ENCODE measurements at regions not wholly inside any gene's neighbourhood (a gene's known extent, or its start where the extent isn't known, plus 50 kb on each side); places are given as distances from the start of the nearest gene placed in this dataset.
"Not testable (repeated sequence)": the region's sequence is repeated elsewhere in the genome, so short reads cannot be mapped to it uniquely, and the experiment has no call there.

DNA sequence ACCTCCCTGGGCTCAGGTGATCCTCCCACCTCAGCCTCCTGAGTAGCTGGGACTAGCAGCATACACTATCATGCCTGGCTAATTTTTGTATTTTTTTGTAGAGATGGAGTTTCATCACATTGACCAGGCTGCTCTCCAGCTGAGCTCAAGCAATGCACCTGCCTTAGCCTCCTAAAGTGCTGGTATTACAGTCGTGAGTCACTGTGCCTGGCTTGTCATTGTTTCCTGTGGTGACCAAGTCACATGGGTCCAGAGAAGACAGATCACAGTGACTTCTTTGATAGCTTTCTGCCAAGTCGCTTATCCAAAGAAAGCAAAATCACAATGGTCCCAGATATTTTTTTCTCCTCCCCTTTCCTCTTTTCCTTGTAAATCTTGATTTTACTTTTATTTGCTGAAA is 96.7 kb upstream of the NBPF11 start:
- not testable (repeated sequence) for DNase-seq; H3K4me3 Mint-ChIP-seq; H3K27ac Mint-ChIP-seq; H3K9me3 ChIP-seq (ENCODE audit: control insufficient read depth, low read length, poor library complexity, severe bottlenecking); H3K4me1 Mint-ChIP-seq; H3K36me3 Mint-ChIP-seq (ENCODE audit: low read depth)
- ATAC-seq, result peak; percentile 78
- H3K27me3 Mint-ChIP-seq, result peaks cover 11% of the 10 kb centered on the region

DNA sequence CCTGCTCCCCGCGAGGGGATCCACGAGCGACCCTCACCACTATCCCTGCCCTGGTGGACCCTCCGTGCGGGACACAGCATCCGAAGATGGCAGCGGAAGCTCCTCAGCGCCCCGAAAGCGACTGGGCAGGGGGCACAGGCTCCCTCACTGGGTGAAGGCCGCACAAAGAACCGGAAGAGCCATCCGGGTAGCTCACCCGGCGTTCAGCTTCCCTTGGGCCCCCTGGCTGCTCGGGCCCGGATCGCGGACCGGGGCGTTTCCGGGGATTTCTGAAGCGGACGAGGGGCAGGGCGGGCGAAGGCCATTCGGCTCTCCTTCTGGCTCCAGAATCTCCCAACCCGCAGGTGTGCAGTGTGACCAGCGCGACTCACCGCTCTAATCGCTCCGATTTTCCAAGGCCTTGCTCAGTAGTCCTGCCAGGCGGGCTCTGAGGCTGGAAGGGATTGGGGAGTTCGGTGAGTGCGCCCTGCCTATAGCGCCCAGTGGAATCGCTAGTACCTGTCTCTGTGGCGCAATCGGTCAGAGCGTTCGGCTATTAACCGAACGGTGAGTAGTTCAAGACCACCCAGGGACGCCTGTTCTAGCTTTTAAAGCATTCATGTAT is 94.3 kb upstream of the NBPF11 start:
- ATAC-seq; H3K9me3 ChIP-seq (ENCODE audit: control insufficient read depth, low read length, poor library complexity, severe bottlenecking); DNase-seq; H3K4me1 Mint-ChIP-seq; H3K27ac Mint-ChIP-seq; H3K4me3 Mint-ChIP-seq; H3K36me3 Mint-ChIP-seq (ENCODE audit: low read depth): not testable (repeated sequence)
- H3K27me3 Mint-ChIP-seq, result peaks cover 11% of the 10 kb centered on the region

DNA sequence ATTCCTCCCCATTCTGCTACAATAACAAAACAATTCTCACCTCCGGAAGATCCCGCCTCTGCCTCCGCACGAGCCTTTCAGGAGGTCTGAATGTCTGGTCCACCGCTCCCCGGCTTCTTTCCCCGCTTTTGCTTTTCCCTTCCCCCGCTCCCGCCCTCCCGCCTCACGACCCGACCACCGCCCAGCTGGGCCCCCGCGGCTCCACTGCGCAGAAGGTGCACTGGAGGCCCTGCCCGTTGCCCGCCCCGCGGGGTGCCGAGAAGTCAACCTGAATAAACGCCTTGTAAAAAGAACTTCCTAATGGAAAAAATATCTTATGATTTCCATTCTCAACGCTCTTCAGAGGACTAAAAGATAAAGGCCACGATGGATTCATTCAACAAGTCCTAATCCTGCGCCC is 93.8 kb upstream of the NBPF11 start:
- H3K27me3 Mint-ChIP-seq, result peaks cover 11% of the 10 kb centered on the region
- ATAC-seq; H3K27ac Mint-ChIP-seq; H3K36me3 Mint-ChIP-seq (ENCODE audit: low read depth); DNase-seq; H3K4me3 Mint-ChIP-seq; H3K4me1 Mint-ChIP-seq; H3K9me3 ChIP-seq (ENCODE audit: control insufficient read depth, low read length, poor library complexity, severe bottlenecking): not testable (repeated sequence)

DNA sequence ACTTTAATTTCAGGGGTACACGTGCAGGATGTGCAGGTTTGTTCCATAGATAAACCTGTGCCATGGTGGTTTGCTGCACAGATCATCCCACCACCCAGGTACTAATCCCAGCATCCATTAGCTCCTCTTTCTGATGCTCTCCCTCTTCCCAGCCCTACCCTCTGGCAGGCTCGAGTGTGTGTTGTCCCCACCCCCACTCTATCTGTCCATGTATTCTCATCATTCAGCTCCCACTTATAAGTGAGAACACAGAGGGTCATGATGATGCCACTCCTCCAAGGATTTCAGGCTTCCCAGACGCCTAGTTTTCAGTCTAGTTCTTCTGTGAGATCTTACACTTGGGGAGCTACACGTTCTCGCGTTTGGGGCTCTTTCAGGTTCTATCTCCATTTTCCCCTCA is 93.4 kb upstream of the NBPF11 start:
- not testable (repeated sequence) for H3K9me3 ChIP-seq (ENCODE audit: control insufficient read depth, low read length, poor library complexity, severe bottlenecking); H3K4me3 Mint-ChIP-seq; ATAC-seq; DNase-seq; H3K27ac Mint-ChIP-seq; H3K4me1 Mint-ChIP-seq; H3K36me3 Mint-ChIP-seq (ENCODE audit: low read depth)
- H3K27me3 Mint-ChIP-seq, result peaks cover 11% of the 10 kb centered on the region

DNA sequence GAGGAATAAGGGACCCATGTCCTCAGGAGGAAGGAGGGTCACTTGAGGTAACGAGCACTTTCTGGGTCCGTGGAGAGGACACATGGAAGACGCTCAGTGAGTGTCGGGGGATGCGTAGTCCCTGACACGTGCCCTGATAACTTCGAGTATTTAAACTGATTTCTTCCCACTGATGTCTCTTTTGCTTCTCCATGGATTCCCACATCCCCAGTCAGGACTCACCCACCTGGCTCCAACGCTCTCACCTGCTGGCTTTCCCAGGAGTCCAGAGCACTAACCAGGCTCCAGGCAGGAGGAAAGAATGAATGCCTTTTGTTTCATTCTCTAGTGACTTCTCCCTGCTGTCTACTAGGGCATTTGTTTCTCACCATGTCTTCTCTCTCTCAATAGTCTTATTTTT is 81.2 kb upstream of the NBPF11 start:
- not testable (repeated sequence) for ATAC-seq

DNA sequence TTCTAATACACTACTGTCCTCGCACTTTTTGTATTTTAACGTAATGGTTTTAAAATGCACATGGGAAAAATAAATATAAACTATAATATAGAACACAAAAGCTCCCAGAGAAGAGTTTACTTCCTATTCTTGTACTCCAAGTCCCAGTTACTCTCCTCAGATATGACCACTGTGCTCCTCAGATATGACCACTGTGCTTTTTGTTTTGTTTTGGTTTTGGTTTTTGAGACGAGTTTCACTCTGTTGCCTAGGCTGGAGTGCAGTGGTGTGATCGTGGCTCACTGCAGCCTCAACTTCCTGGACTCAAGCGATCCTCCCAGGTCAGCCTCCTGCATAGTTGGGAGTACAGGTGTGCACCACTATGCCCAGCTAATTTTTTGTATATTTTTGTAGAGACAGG is 76.8 kb upstream of the NBPF11 start:
- not testable (repeated sequence) for ATAC-seq; H3K4me3 Mint-ChIP-seq; H3K4me1 Mint-ChIP-seq; DNase-seq; H3K27ac Mint-ChIP-seq; H3K36me3 Mint-ChIP-seq (ENCODE audit: low read depth); H3K27me3 Mint-ChIP-seq; H3K9me3 ChIP-seq (ENCODE audit: control insufficient read depth, low read length, poor library complexity, severe bottlenecking)

More for the DNA sequence above, 81.2 kb upstream of the NBPF11 start:
- not testable (repeated sequence) for H3K4me1 Mint-ChIP-seq; H3K36me3 Mint-ChIP-seq (ENCODE audit: low read depth); H3K27ac Mint-ChIP-seq; H3K27me3 Mint-ChIP-seq; H3K4me3 Mint-ChIP-seq; DNase-seq; H3K9me3 ChIP-seq (ENCODE audit: control insufficient read depth, low read length, poor library complexity, severe bottlenecking)

DNA sequence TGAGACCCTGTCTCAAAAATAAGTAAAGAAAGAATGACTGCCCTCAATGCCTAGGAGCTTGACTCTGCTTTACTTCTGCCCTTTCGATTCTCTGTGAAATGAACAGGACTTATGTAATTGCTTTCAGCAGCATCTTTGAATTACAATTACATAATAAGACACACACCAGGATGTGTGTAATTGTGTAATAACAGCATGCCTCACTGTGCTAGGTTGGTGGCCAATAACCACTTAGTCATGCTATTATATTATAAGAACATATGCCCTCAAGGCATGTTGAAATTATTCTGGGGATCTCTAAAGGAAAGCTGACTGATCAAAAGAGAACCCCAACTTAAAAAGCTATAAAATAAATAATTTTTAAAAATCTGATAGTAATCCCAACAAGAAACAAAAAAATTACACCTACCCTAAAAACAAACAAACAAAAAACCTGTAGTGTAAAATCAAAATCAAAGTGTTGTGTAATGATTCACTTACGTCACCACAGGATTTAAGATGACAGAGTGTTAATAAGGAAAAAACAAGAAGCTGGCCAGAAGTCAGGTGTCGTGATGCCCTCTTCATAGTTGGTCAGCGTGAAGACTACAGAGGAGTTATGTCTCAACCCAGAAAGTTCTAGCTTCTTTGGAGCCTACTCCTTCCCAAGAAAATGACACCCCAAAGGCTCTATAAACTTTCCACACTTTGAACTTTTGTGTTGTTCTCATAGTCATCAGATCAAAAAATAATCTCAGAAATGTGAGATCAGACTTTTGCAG is 70.5 kb upstream of the NBPF11 start:
- H3K27me3 Mint-ChIP-seq; H3K27ac Mint-ChIP-seq; H3K4me3 Mint-ChIP-seq; DNase-seq; H3K36me3 Mint-ChIP-seq (ENCODE audit: low read depth); H3K9me3 ChIP-seq (ENCODE audit: control insufficient read depth, low read length, poor library complexity, severe bottlenecking); H3K4me1 Mint-ChIP-seq: not testable (repeated sequence)
- peak; percentile 21 for ATAC-seq

DNA sequence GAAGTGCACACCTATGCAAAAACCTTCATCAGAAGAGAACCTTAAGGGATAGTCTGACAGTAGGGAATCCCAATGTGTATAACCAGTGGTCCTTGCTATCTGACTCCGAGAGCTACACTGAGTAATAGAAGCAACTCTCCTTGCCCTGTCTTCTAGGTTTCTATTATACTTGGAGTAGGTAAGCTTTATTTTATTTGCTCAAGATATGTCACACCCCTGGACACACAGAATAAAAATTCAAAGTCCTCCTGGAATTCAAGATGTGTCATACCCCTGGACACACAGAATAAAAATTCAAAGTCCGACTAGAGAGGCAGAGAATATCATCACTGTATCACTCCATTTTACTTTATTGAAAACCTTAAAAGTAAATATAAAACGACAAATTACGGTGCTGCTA is 69.5 kb upstream of the NBPF11 start:
- H3K27me3 Mint-ChIP-seq; H3K9me3 ChIP-seq (ENCODE audit: control insufficient read depth, low read length, poor library complexity, severe bottlenecking); H3K27ac Mint-ChIP-seq; H3K4me3 Mint-ChIP-seq; ATAC-seq; DNase-seq; H3K36me3 Mint-ChIP-seq (ENCODE audit: low read depth); H3K4me1 Mint-ChIP-seq: not testable (repeated sequence)

DNA sequence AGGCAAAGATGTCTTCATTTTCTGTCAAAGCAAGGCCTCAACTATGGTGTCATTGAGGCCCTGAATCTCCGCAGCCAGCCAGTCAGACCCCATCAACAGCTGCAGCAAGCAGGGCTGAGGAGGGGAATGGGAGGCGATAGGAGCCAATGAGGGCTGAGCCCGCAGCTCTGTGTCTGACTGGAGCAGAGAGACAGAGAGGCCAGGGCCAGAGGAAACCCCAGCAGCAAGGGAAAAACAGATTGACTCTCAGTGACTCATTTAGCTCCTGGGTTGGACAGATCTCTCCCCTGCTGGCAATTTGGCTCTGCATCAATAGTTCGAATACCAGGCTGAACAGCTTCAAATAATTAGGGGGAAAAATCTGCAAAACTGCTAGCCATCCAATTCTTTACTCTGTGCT is 67.1 kb upstream of the NBPF11 start:
- not testable (repeated sequence) for H3K27me3 Mint-ChIP-seq; H3K9me3 ChIP-seq (ENCODE audit: control insufficient read depth, low read length, poor library complexity, severe bottlenecking); H3K4me1 Mint-ChIP-seq; ATAC-seq; H3K36me3 Mint-ChIP-seq (ENCODE audit: low read depth); H3K27ac Mint-ChIP-seq; H3K4me3 Mint-ChIP-seq; DNase-seq

DNA sequence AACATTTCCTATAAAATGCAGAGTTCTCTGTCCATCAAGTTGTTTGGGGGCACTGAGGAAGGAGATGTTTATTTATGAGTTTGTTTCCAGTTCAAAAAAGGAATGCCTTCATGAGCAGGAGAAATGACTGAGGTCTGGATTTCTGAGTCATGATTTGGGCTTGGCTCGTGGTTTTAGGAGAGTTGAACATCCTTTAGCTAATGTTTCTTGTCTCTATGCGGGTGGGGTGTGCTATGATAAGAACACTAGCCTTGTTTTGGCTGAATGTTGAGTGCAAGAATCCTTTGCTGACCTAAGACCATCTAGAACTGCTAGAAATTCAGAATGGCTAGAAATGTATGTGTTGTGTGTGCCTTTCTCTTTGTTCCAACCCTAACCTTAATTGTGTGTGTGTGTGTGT is 59.1 kb upstream of the NBPF11 start:
- H3K36me3 Mint-ChIP-seq (ENCODE audit: low read depth); H3K9me3 ChIP-seq (ENCODE audit: control insufficient read depth, low read length, poor library complexity, severe bottlenecking); H3K4me3 Mint-ChIP-seq; ATAC-seq; H3K27ac Mint-ChIP-seq; H3K27me3 Mint-ChIP-seq; DNase-seq; H3K4me1 Mint-ChIP-seq: not testable (repeated sequence)

DNA sequence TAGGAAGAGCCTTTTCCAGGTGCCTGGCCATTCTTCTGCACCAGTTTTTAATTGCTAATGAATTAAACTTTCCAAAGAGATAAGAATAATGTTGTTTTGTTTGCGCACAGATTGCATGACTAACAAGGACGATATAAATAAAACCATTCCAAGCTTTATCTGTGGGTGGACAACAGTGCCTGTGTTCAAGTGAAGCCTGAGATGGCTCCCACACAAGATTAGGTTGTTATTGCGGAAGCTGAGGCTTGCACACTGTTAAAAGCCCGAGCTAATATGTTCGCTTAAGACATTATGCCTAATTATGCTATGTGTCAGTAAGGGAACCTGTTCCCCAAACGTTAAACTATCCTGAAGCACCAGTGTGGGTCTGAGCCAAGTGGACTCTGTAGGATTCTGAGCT is 58.5 kb upstream of the NBPF11 start:
- H3K4me3 Mint-ChIP-seq; H3K36me3 Mint-ChIP-seq (ENCODE audit: low read depth); DNase-seq; H3K9me3 ChIP-seq (ENCODE audit: control insufficient read depth, low read length, poor library complexity, severe bottlenecking); ATAC-seq; H3K27ac Mint-ChIP-seq; H3K4me1 Mint-ChIP-seq; H3K27me3 Mint-ChIP-seq: not testable (repeated sequence)

DNA sequence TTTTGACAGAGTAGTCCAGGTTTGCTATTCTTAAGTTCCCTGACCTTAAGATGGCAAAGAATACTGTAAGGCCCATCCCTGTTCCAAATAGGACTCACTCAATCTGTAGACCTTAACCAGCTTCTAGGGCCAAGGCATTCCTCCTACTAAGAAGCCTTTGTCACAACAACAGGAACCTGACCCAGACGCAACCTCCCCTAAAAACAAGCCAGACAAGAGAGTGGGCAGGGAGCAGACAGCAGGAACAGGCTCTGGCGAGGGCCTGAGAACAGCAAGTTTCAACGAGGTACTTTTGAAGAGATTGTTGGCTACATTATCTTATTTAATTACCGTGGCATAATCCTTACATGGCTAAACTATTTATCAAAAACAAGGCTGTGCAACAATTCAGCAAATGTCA is 58.1 kb upstream of the NBPF11 start:
- not testable (repeated sequence) for ATAC-seq; H3K36me3 Mint-ChIP-seq (ENCODE audit: low read depth); H3K4me1 Mint-ChIP-seq; DNase-seq; H3K9me3 ChIP-seq (ENCODE audit: control insufficient read depth, low read length, poor library complexity, severe bottlenecking); H3K27me3 Mint-ChIP-seq; H3K27ac Mint-ChIP-seq; H3K4me3 Mint-ChIP-seq

DNA sequence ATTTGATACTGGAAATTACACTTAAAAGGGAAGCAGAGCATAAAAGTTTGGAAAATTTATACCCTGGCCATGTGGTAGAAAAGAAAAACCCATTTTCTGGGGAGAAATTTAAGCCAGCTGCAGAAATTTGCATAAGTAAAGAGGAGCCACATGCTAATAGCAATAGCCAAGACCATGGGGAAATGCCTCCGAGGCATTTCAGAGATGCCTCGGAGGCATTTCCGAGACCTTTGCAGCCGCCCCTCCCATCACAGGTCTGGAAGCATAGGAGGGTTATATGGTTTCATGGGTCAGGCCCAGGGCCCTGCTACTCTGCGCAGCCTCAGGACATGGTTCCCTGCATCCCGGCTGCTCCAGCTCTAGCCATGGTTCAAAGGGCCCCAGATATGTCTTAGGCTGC is 49.9 kb upstream of the NBPF11 start:
- H3K4me1 Mint-ChIP-seq; H3K4me3 Mint-ChIP-seq; H3K36me3 Mint-ChIP-seq (ENCODE audit: low read depth); H3K27me3 Mint-ChIP-seq; H3K27ac Mint-ChIP-seq; H3K9me3 ChIP-seq (ENCODE audit: control insufficient read depth, low read length, poor library complexity, severe bottlenecking); DNase-seq; ATAC-seq: not testable (repeated sequence)

All from T-helper 17 cell (primary cell).